ENCODE measurements at regions not wholly inside any gene's neighbourhood (a gene's known extent, or its start where the extent isn't known, plus 50 kb on each side); places are given as distances from the start of the nearest gene placed in this dataset.

GRCh38 chr19:30314805-30315155 is 57.4 kb upstream of the ZNF536 start:
- DNase-seq: no peak
- no peaks in the 10 kb centered on the region for H3F3A ChIP-seq (ENCODE audit: insufficient read depth, low read depth)
- no peaks in the 10 kb centered on the region for H4K20me1 ChIP-seq (ENCODE audit: insufficient read depth)
- no TSS peak for BruUV-seq (replicated peaks)
- ChIA-PET POLR2A (ENCODE audit: unreplicated experiment) (no interaction called here), CTCF (no interaction called here)
- intact Hi-C loops (cut with micrococcal nuclease; ENCODE audit: unreplicated experiment): no loop called here
- no peak overlapping the region for H3K27ac ChIP-seq
- H2AFZ ChIP-seq: no peak overlapping the region
- H3K36me3 ChIP-seq (ENCODE audit: low read depth): no peaks in the 10 kb centered on the region
- no peak overlapping the region for H3K4me3 ChIP-seq
- H3K4me1 ChIP-seq (replicated peaks; ENCODE audit: insufficient read depth): no peaks in the 10 kb centered on the region
- no peaks in the 10 kb centered on the region for H3K79me2 ChIP-seq (ENCODE audit: low read depth)
- no peak for TF ChIP-seq EZH2 (IDR thresholded peaks at IDR 0.05; ENCODE audit: low read depth)
- TF ChIP-seq CTCF (conservative IDR thresholded peaks at IDR 0.05): no peak
- no peaks in the 10 kb centered on the region for H3K9me3 ChIP-seq (ENCODE audit: insufficient read depth, low read depth)
- H3K9me2 ChIP-seq (ENCODE audit: insufficient read depth): no peaks in the 10 kb centered on the region
- peaks cover 95% of the 10 kb centered on the region for H3K27me3 ChIP-seq (ENCODE audit: insufficient read depth, low read depth)
- no peak overlapping the region for H3K4me2 ChIP-seq

- no TSS peak for BruUV-seq (replicated peaks)
- CTCF ChIA-PET: no interaction called here
These were observed 57.0 kb upstream of the ZNF536 start for GRCh38 chr19:30315159-30315558.

GRCh38 chr19:30316000-30316491 is 56.1 kb upstream of the ZNF536 start:
- Histone ChIP-seq H3K36me3 (ENCODE audit: low read depth) (no peaks in the 10 kb centered on the region), H3F3A (ENCODE audit: insufficient read depth, low read depth) (no peaks in the 10 kb centered on the region), H3K27ac (no peak overlapping the region), H3K4me3 (no peak overlapping the region), H3K9me3 (ENCODE audit: insufficient read depth, low read depth) (no peaks in the 10 kb centered on the region), H3K4me1 (replicated peaks; ENCODE audit: insufficient read depth) (no peaks in the 10 kb centered on the region), H3K4me2 (no peak overlapping the region), H2AFZ (no peak overlapping the region), H4K20me1 (ENCODE audit: insufficient read depth) (no peaks in the 10 kb centered on the region), H3K79me2 (ENCODE audit: low read depth) (no peaks in the 10 kb centered on the region), H3K27me3 (ENCODE audit: insufficient read depth, low read depth) (peaks cover 95% of the 10 kb centered on the region), H3K9me2 (ENCODE audit: insufficient read depth) (no peaks in the 10 kb centered on the region)
- DNase-seq: no peak
- intact Hi-C loops (cut with micrococcal nuclease; ENCODE audit: unreplicated experiment): no loop called here
- ChIA-PET POLR2A (ENCODE audit: unreplicated experiment) (no interaction called here), CTCF (no interaction called here)
- no peak for TF ChIP-seq CTCF (conservative IDR thresholded peaks at IDR 0.05)
- TF ChIP-seq EZH2 (IDR thresholded peaks at IDR 0.05; ENCODE audit: low read depth): no peak
- BruUV-seq (replicated peaks): no TSS peak

More at GRCh38 chr19:30315159-30315558, 57.0 kb upstream of the ZNF536 start:
- Histone ChIP-seq H3K9me3 (ENCODE audit: insufficient read depth, low read depth) (no peaks in the 10 kb centered on the region), H3K4me1 (replicated peaks; ENCODE audit: insufficient read depth) (no peaks in the 10 kb centered on the region), H3K27ac (no peak overlapping the region), H3K4me2 (no peak overlapping the region), H3F3A (ENCODE audit: insufficient read depth, low read depth) (no peaks in the 10 kb centered on the region), H3K4me3 (no peak overlapping the region), H3K79me2 (ENCODE audit: low read depth) (no peaks in the 10 kb centered on the region), H3K27me3 (ENCODE audit: insufficient read depth, low read depth) (peaks cover 95% of the 10 kb centered on the region), H2AFZ (no peak overlapping the region), H3K9me2 (ENCODE audit: insufficient read depth) (no peaks in the 10 kb centered on the region), H4K20me1 (ENCODE audit: insufficient read depth) (no peaks in the 10 kb centered on the region), H3K36me3 (ENCODE audit: low read depth) (no peaks in the 10 kb centered on the region)
- intact Hi-C loops (cut with micrococcal nuclease; ENCODE audit: unreplicated experiment): no loop called here
- DNase-seq: no peak
- TF ChIP-seq EZH2 (IDR thresholded peaks at IDR 0.05; ENCODE audit: low read depth): no peak
- TF ChIP-seq CTCF (conservative IDR thresholded peaks at IDR 0.05): no peak
- POLR2A ChIA-PET (ENCODE audit: unreplicated experiment): no interaction called here
